Testis (tissue), 2 donors: ENCODE measurements at regions not wholly inside any gene's neighbourhood (a gene's known extent, or its start where the extent isn't known, plus 50 kb on each side); places are given as distances from the start of the nearest gene placed in this dataset.

Experiments
- POLR2A ChIP-seq: fragments of 450-650 bp; IDR thresholded peaks from one replicate; pipeline ENCODE4 v1.6.1; 2017; ENCODE audit warnings: antibody characterized with exemption, mild to moderate bottlenecking, moderate library complexity
- TF ChIP-seq, protein P1 (sequence below), 3 experiments: fragments of 450-650 bp in 2 of 3; fragments of 200-600 bp in 1 of 3; sonication (generic) in 1 of 3; IDR thresholded peaks; one replicate each; pipeline ENCODE4 v1.5.1; 2016 to 2019; ENCODE audit warnings: antibody characterized with exemption in 3 of 3, mild to moderate bottlenecking in 2 of 3, moderate library complexity in 1 of 3

DNA sequence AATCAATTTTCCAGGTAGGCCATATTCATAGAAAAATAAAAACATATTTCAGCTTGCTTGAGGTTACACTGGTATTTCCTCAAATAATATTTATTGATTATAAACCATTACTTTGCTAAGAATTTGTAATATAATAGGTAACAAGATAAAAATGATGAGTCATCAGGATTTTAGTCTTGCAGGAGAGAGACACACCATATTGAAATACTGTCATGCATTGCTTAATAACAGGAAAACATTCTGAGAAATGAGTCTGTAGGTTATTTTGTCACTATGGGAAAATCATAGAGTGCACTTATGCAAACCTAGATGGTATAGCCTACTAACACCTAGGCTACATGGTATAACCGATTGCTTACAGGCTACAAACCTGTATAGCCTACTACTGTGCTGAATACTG, 990.5 kb downstream of the OTOL1 start:
- TF ChIP-seq, protein P1, sequence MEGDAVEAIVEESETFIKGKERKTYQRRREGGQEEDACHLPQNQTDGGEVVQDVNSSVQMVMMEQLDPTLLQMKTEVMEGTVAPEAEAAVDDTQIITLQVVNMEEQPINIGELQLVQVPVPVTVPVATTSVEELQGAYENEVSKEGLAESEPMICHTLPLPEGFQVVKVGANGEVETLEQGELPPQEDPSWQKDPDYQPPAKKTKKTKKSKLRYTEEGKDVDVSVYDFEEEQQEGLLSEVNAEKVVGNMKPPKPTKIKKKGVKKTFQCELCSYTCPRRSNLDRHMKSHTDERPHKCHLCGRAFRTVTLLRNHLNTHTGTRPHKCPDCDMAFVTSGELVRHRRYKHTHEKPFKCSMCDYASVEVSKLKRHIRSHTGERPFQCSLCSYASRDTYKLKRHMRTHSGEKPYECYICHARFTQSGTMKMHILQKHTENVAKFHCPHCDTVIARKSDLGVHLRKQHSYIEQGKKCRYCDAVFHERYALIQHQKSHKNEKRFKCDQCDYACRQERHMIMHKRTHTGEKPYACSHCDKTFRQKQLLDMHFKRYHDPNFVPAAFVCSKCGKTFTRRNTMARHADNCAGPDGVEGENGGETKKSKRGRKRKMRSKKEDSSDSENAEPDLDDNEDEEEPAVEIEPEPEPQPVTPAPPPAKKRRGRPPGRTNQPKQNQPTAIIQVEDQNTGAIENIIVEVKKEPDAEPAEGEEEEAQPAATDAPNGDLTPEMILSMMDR (IDR thresholded peaks at IDR 0.05), result no peak
- no peak for TF ChIP-seq POLR2A
